HEK293 (cell line): ENCODE measurements at regions not wholly inside any gene's neighbourhood (a gene's known extent, or its start where the extent isn't known, plus 50 kb on each side); places are given as distances from the start of the nearest gene placed in this dataset.

Experiments
- CTCF ChIA-PET: fragments of 350-600 bp; formaldehyde crosslinking; extraction: SDS; loops from one replicate; lab custom pipeline; 2021; ENCODE audit warnings: antibody characterized with exemption; lab: Yijun Ruan, JAX
- POLR2A ChIA-PET: fragments of 300-600 bp; formaldehyde crosslinking; extraction: SDS; loops from one replicate; lab custom pipeline; 2020; ENCODE audit warnings: antibody characterized with exemption, inconsistent platforms; lab: Yijun Ruan, JAX
- H3K27ac ChIP-seq: fragments of 200-500 bp; sonication (Bioruptor generic); 2 replicates; pipeline ENCODE4 v1.5.1; 2014; ENCODE audit warnings: low read depth, low read length, control low read depth, inconsistent platforms; ENCODE audit errors: extremely low read depth
- H3K36me3 ChIP-seq, 2 experiments: fragments of 200-500 bp in 1 of 2; sonication (Bioruptor generic) in 1 of 2; 1 replicate in 1 of 2; 2 replicates in 1 of 2; pipeline ENCODE4 v1.5.1; 2014 to 2017; ENCODE audit warnings: inconsistent platforms in 2 of 2, low read length in 2 of 2; ENCODE audit not compliant: control insufficient read depth in 2 of 2, insufficient read depth in 1 of 2
- H3K4me1 ChIP-seq: fragments of 200-500 bp; sonication (Bioruptor generic); 2 replicates; pipeline ENCODE4 v1.5.1; 2014; ENCODE audit warnings: mild to moderate bottlenecking, low read length, inconsistent platforms; ENCODE audit not compliant: control insufficient read depth, insufficient read depth
- H3K4me3 ChIP-seq: 2 replicates; pipeline ENCODE4 v1.5.1; 2011; ENCODE audit warnings: low read depth, mild to moderate bottlenecking, control low read depth, low read length, moderate library complexity
- H3K9me3 ChIP-seq: fragments of 200-500 bp; sonication (Bioruptor generic); 2 replicates; pipeline ENCODE4 v1.5.1; 2014; ENCODE audit warnings: low read depth, low read length, inconsistent platforms; ENCODE audit not compliant: control insufficient read depth, insufficient read depth
- BCL11B ChIP-seq: fragments of 450-650 bp; formaldehyde crosslinking; IDR thresholded peaks from 2 replicates; pipeline ENCODE4 v1.5.1; 2016; ENCODE audit warnings: low read depth, missing biosample characterization, missing genetic modification characterization
- REPIN1 ChIP-seq: fragments of 450-650 bp; formaldehyde crosslinking; IDR thresholded peaks from 2 replicates; pipeline ENCODE4 v1.5.1; 2017; ENCODE audit warnings: missing biosample characterization, missing genetic modification characterization, low read depth
- SALL2 ChIP-seq: fragments of 450-650 bp; formaldehyde crosslinking; IDR thresholded peaks from 2 replicates; pipeline ENCODE4 v1.5.0; 2017; ENCODE audit warnings: missing biosample characterization, mild to moderate bottlenecking, missing genetic modification characterization, borderline replicate concordance
- ZBTB10 ChIP-seq: fragments of 450-650 bp; formaldehyde crosslinking; IDR thresholded peaks from 2 replicates; pipeline ENCODE4 v1.5.1; 2016; ENCODE audit warnings: missing biosample characterization, missing genetic modification characterization
- ZBTB44 ChIP-seq: fragments of 450-650 bp; IDR thresholded peaks from 2 replicates; pipeline ENCODE4 v1.5.1; 2018; ENCODE audit warnings: missing biosample characterization, mild to moderate bottlenecking, missing genetic modification characterization
- ZBTB7A ChIP-seq: fragments of 450-650 bp; formaldehyde crosslinking; IDR thresholded peaks from 2 replicates; pipeline ENCODE4 v1.5.1; 2016; ENCODE audit warnings: low read depth, missing biosample characterization, missing genetic modification characterization
- ZNF169 ChIP-seq: fragments of 450-650 bp; formaldehyde crosslinking; IDR thresholded peaks from 2 replicates; pipeline ENCODE4 v1.5.1; 2016; ENCODE audit warnings: missing biosample characterization, missing genetic modification characterization
- ZNF280D ChIP-seq: fragments of 450-650 bp; formaldehyde crosslinking; IDR thresholded peaks from 2 replicates; pipeline ENCODE4 v1.5.1; 2016; ENCODE audit warnings: missing biosample characterization, missing genetic modification characterization
- ZNF529 ChIP-seq: fragments of 450-650 bp; formaldehyde crosslinking; IDR thresholded peaks from 2 replicates; pipeline ENCODE4 v1.5.1; 2017; ENCODE audit warnings: missing genetic modification characterization, missing biosample characterization; ENCODE audit not compliant: insufficient replicate concordance
- ZNF549 ChIP-seq: fragments of 450-650 bp; IDR thresholded peaks from 2 replicates; pipeline ENCODE4 v1.5.1; 2018; ENCODE audit warnings: missing biosample characterization, missing genetic modification characterization, mild to moderate bottlenecking, inconsistent platforms, moderate library complexity
- ZNF561 ChIP-seq: fragments of 450-650 bp; IDR thresholded peaks from 2 replicates; pipeline ENCODE4 v1.5.1; 2018; ENCODE audit warnings: missing biosample characterization, missing genetic modification characterization, borderline replicate concordance
- ZNF645 ChIP-seq: fragments of 450-650 bp; formaldehyde crosslinking; IDR thresholded peaks from 2 replicates; pipeline ENCODE4; 2016; ENCODE audit warnings: missing biosample characterization, missing genetic modification characterization
- ZNF747 ChIP-seq: fragments of 450-650 bp; formaldehyde crosslinking; IDR thresholded peaks from 2 replicates; pipeline ENCODE4 v1.5.1; 2016; ENCODE audit warnings: missing biosample characterization, missing genetic modification characterization

- TF ChIP-seq ZBTB44 (tag by site-specific recombination), result no peak
- TF ChIP-seq ZNF747 (tag by site-specific recombination), result no peak
- no peak for TF ChIP-seq SALL2 (tag by site-specific recombination)
- TF ChIP-seq ZNF529 (tag by site-specific recombination), result no peak
- no peak for TF ChIP-seq ZBTB7A
- no peak for TF ChIP-seq ZNF169 (tag by site-specific recombination)
- TF ChIP-seq ZBTB10, result no peak
- no peak for TF ChIP-seq ZNF645 (tag by site-specific recombination)
- TF ChIP-seq REPIN1 (tag by site-specific recombination), result no peak
- TF ChIP-seq BCL11B (tag by site-specific recombination), result no peak
Observed at GRCh38 chr6:4451718-4452117, 316.3 kb upstream of the ECI2 start (continued).

- CTCF ChIA-PET, result no interaction called here
- Histone ChIP-seq H3K4me1 (no peaks in the 10 kb centered on the region), H3K4me3 (no peak overlapping the region), H3K36me3 (no peaks in the 10 kb centered on the region), H3K9me3 (no peaks in the 10 kb centered on the region; the same call in 1 of the 2 replicates), H3K27ac (no peak overlapping the region)
- POLR2A ChIA-PET, result interaction anchor here (0.8 kb wide), 1 partner anchor 9 kb away, joined by 6 read pairs; no protein-coding TSS in a partner anchor
- no peak for TF ChIP-seq ZNF561 (tag by site-specific recombination)
- TF ChIP-seq ZNF280D (tag by site-specific recombination), result no peak
- TF ChIP-seq ZBTB10, result no peak
- no peak for TF ChIP-seq ZNF549 (tag by site-specific recombination)
Observed at GRCh38 chr6:4451081-4451480, 315.7 kb upstream of the ECI2 start.
